ENCODE measurements at regions not wholly inside any gene's neighbourhood (a gene's known extent, or its start where the extent isn't known, plus 50 kb on each side); places are given as distances from the start of the nearest gene placed in this dataset.
"Not testable (repeated sequence)": the region's sequence is repeated elsewhere in the genome, so short reads cannot be mapped to it uniquely, and the experiment has no call there.

DNA sequence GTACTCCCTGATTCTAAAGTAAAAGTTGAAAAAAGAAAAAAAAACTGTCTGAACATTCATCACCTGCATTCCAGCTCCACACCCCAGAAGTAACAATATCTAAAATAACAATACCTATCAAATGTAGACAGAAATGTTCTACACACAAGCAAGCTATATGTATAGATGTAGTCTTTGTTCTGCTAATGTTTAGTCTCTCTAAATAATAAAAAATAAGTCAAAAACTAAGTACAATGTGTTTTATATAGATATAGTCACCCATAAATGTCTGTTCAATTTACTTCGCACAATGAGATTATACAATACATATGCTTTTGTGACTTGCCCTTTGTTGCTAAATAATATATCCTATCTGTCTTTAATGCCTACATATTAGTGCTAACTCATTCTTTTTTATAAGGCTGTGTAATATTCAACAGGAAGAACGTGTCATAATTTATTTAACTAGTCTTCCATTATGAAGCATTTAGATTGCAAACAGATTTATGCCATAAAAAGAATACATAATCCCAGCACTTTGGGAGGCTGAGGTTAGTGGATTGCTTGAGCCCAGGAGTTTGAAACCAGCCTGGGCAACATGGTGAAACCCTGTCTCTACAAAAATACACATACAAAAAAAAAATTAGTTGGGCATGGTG lies 216.2 kb upstream of the ZNF217 start:
- Mint-ChIP-seq H3K27me3 (ENCODE audit: low read depth) (no peaks in the 10 kb centered on the region), H3K36me3 (ENCODE audit: insufficient read depth in 2 of 2) (no peaks in the 10 kb centered on the region), H3K4me3 (no peak overlapping the region), H3K27ac (no peak overlapping the region), H3K9me3 (no peaks in the 10 kb centered on the region), H3K4me1 (ENCODE audit: low read depth) (peaks cover 13% of the 10 kb centered on the region)
- ATAC-seq (replicated peaks in 1 of 2), result no peak
- DNase-seq, result no peak

DNA sequence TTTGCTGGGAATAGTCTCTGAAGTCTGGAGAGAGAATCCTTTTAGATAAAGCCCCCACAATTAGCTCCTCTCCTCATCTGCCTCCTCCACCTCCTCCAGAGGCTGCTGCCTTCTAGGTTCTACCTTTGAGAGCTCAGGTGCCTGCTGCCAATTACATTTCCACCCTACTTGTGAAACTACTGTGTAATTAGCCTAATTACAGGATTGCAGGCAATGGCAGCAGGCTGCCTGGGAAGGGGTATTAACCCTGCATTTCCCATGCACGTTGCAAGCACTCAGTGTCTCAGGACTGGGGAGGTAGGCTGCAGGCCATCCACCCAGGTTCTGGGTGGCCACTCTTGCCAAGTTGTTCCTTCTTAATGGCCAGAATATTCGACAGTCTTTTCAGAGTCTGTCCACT lies 215.6 kb upstream of the ZNF217 start:
- ATAC-seq (replicated peaks in 1 of 2) (no peak), DNase-seq (no peak)
- no peaks in the 10 kb centered on the region for H3K36me3 Mint-ChIP-seq (ENCODE audit: insufficient read depth in 2 of 2)
- no peak overlapping the region for H3K27ac Mint-ChIP-seq
- peaks cover 6% of the 10 kb centered on the region for H3K4me1 Mint-ChIP-seq (ENCODE audit: low read depth)
- H3K9me3 Mint-ChIP-seq, result no peaks in the 10 kb centered on the region
- H3K4me3 Mint-ChIP-seq, result no peak overlapping the region
- H3K27me3 Mint-ChIP-seq (ENCODE audit: low read depth), result no peaks in the 10 kb centered on the region

- H3K9me3 Mint-ChIP-seq, result no peaks in the 10 kb centered on the region
- no peak overlapping the region for H3K27ac Mint-ChIP-seq
- H3K4me1 Mint-ChIP-seq (ENCODE audit: low read depth), result peaks cover 1% of the 10 kb centered on the region
Measured at GRCh38 chr20:53808733-53809132, 215.1 kb upstream of the ZNF217 start.

DNA sequence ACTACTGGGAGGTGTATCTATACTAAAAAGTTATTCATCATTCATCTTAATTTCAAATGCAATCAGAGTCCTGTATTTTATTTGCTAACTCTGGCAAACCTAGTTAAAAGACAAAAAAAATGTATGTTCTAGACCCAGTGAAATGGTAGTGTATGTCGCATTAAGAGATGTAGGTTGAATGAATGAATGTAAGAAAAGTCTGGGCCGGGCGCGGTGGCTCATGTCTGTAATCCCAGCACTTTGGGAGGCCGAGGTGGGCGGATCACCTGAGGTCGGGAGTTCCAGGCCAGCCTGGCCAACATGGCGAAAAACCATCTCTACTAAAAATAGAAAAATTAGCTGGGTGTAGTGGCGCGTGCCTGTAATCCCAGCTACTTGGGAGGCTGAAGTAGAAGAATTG lies 214.7 kb upstream of the ZNF217 start:
- not testable (repeated sequence) for H3K4me1 Mint-ChIP-seq (ENCODE audit: low read depth); H3K9me3 Mint-ChIP-seq; H3K36me3 Mint-ChIP-seq (ENCODE audit: insufficient read depth in 2 of 2); ATAC-seq (replicated peaks in 1 of 2); DNase-seq; H3K27ac Mint-ChIP-seq; H3K27me3 Mint-ChIP-seq (ENCODE audit: low read depth); H3K4me3 Mint-ChIP-seq

More at GRCh38 chr20:53808733-53809132, 215.1 kb upstream of the ZNF217 start:
- DNase-seq (no peak), ATAC-seq (replicated peaks in 1 of 2) (no peak)
- Mint-ChIP-seq H3K36me3 (ENCODE audit: insufficient read depth in 2 of 2) (no peaks in the 10 kb centered on the region), H3K4me3 (no peak overlapping the region), H3K27me3 (ENCODE audit: low read depth) (no peaks in the 10 kb centered on the region)

DNA sequence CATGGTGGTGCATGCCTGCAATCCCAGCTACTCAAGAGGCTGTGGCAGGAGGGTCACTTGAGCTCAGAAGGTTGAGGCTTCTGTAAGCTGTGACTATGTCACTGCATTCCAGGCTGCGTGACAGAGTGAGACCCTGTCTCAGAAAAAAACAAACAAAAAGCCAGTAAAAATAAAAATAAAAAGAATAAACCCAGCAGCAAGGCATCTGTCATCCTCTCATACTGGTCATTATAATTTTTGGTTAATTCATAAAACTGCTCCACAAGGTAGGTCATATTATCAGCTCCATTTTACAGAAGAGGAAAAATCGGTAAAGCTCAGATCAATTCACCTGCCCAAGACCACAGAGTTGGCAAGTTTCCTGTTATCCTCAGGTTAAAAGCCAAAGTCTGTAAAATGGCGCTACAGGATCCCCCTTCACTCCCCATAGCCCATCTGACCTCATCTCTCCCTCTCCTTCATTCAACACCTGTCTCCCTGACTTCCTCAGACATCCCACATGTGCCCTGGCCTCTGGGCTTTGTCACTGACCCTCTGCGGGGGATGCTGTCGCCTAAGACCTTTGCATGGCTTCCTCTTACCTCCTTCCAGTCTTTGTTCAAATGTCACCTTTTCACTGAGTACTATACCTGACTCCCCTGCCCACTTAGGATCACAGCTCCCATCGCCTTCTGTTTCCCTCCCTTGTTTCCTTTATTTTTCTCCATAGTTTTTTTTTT lies 213.2 kb upstream of the ZNF217 start:
- Mint-ChIP-seq H3K4me1 (ENCODE audit: low read depth) (no peaks in the 10 kb centered on the region), H3K36me3 (ENCODE audit: insufficient read depth in 2 of 2) (no peaks in the 10 kb centered on the region), H3K9me3 (no peaks in the 10 kb centered on the region), H3K4me3 (no peak overlapping the region), H3K27me3 (ENCODE audit: low read depth) (no peaks in the 10 kb centered on the region), H3K27ac (peak overlapping the region; percentile 4)
- ATAC-seq (replicated peaks in 1 of 2), result no peak
- DNase-seq, result no peak

DNA sequence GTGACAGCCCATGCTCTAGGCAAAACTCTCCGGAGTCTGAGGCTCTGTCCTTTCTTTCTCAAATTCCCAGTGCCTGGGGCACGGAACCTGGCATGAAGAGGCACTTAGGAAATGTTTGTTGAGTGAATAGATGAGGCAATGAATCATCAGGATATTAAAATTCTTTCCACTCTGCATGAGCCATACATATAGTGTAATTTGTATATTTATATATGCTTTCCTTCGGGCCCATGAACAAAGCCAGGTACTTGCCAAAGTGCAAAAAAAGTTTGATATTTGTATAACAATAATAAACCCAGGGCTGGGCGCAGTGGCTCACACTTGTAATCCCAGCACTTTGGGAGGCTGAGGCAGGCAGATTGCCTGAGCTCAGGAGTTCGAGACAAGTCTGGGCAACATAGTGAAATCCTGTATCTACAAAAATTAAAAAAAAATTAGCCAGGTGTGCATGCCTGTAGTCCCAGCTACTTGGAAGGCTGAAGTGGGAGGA lies 212.3 kb upstream of the ZNF217 start:
- H3K4me1 Mint-ChIP-seq (ENCODE audit: low read depth), result no peaks in the 10 kb centered on the region

GRCh38 chr20:53804920-53805894 lies 211.6 kb upstream of the ZNF217 start:
- H3K27ac Mint-ChIP-seq, result no peak overlapping the region
- H3K4me1 Mint-ChIP-seq (ENCODE audit: low read depth), result no peaks in the 10 kb centered on the region
- DNase-seq (no peak), ATAC-seq (replicated peaks in 1 of 2) (no peak)
- no peak overlapping the region for H3K4me3 Mint-ChIP-seq
- H3K9me3 Mint-ChIP-seq, result no peaks in the 10 kb centered on the region
- H3K36me3 Mint-ChIP-seq (ENCODE audit: insufficient read depth in 2 of 2), result no peaks in the 10 kb centered on the region
- H3K27me3 Mint-ChIP-seq (ENCODE audit: low read depth), result no peaks in the 10 kb centered on the region

More for the DNA sequence above, 212.3 kb upstream of the ZNF217 start:
- DNase-seq, result no peak
- Mint-ChIP-seq H3K27me3 (ENCODE audit: low read depth) (no peaks in the 10 kb centered on the region), H3K36me3 (ENCODE audit: insufficient read depth in 2 of 2) (no peaks in the 10 kb centered on the region), H3K4me3 (no peak overlapping the region), H3K27ac (no peak overlapping the region), H3K9me3 (no peaks in the 10 kb centered on the region)
- ATAC-seq (replicated peaks in 1 of 2), result no peak

DNA sequence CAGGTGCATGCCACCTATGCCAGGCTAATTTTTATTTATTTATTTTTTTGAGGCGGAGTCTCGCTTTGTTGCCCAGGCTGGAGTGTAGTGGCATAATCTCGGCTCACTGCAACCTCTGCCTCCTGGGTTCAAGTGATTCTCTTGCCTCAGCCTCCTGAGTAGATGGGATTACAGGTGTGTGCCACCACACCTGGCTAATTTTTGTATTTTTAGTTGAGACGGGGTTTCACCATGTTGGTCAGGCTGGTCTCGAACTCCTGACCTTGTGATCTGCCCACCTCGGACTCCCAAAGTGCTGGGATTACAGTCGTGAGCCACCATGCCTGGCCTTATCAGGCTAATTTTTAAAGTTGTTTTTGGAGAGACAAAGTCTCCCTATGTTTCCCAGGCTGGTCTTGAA lies 210.7 kb upstream of the ZNF217 start:
- not testable (repeated sequence) for H3K27ac Mint-ChIP-seq; DNase-seq; H3K4me3 Mint-ChIP-seq; ATAC-seq (replicated peaks in 1 of 2); H3K36me3 Mint-ChIP-seq (ENCODE audit: insufficient read depth in 2 of 2); H3K4me1 Mint-ChIP-seq (ENCODE audit: low read depth); H3K9me3 Mint-ChIP-seq; H3K27me3 Mint-ChIP-seq (ENCODE audit: low read depth)

- H3K27me3 Mint-ChIP-seq (ENCODE audit: low read depth), result no peaks in the 10 kb centered on the region
- no peaks in the 10 kb centered on the region for H3K9me3 Mint-ChIP-seq
- H3K36me3 Mint-ChIP-seq (ENCODE audit: insufficient read depth in 2 of 2), result no peaks in the 10 kb centered on the region
- H3K27ac Mint-ChIP-seq, result no peak overlapping the region
- no peak for ATAC-seq (replicated peaks in 1 of 2)
- H3K4me1 Mint-ChIP-seq (ENCODE audit: low read depth), result no peaks in the 10 kb centered on the region
- no peak overlapping the region for H3K4me3 Mint-ChIP-seq
- no peak for DNase-seq
Measured at GRCh38 chr20:53803492-53804155, 210.0 kb upstream of the ZNF217 start.

GRCh38 chr20:53801609-53802370 lies 208.2 kb upstream of the ZNF217 start:
- Mint-ChIP-seq H3K27ac (no peak overlapping the region), H3K27me3 (ENCODE audit: low read depth) (no peaks in the 10 kb centered on the region), H3K36me3 (ENCODE audit: insufficient read depth in 2 of 2) (no peaks in the 10 kb centered on the region), H3K4me3 (no peak overlapping the region), H3K9me3 (no peaks in the 10 kb centered on the region), H3K4me1 (ENCODE audit: low read depth) (no peaks in the 10 kb centered on the region)
- DNase-seq (no peak), ATAC-seq (replicated peaks in 1 of 2) (no peak)

DNA sequence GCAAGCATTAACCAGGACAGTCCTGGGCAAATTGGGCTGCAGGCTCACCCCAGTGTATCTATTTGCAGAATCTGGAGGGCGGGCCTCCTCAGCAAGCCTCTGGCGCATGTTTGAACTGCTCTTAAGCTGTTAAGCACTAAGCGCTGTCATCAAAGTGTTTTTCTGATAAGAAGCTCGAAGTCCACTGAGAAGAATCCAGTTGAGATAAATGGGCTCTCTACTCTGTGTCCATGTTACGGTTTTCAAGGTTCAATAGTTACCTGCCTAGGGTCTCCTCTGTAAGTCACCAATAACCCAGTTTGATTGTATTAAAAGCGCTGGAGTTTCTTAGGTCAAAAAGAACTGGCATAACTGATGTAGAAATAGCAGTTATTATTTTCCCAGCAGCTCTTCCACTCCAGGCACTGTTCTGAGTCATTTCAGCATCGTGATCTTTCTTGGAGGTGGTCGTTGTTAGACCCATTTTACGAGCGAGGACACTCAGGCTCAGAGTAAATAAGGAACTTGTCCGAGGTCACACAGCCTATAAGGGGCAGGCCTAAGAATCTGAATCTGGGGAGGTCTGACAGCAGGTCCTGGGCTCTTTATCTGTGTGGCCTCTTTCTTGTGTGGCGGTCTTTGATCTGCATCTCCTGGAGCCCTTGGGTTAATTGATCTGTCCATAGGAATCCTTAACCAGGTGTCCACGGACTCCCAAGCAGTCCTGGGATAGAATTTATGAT lies 207.4 kb upstream of the ZNF217 start:
- ATAC-seq (replicated peaks in 1 of 2), result no peak
- Mint-ChIP-seq H3K9me3 (no peaks in the 10 kb centered on the region), H3K36me3 (ENCODE audit: insufficient read depth in 2 of 2) (no peaks in the 10 kb centered on the region), H3K27ac (no peak overlapping the region), H3K27me3 (ENCODE audit: low read depth) (no peaks in the 10 kb centered on the region), H3K4me1 (ENCODE audit: low read depth) (no peaks in the 10 kb centered on the region), H3K4me3 (no peak overlapping the region)
- DNase-seq, result no peak

DNA sequence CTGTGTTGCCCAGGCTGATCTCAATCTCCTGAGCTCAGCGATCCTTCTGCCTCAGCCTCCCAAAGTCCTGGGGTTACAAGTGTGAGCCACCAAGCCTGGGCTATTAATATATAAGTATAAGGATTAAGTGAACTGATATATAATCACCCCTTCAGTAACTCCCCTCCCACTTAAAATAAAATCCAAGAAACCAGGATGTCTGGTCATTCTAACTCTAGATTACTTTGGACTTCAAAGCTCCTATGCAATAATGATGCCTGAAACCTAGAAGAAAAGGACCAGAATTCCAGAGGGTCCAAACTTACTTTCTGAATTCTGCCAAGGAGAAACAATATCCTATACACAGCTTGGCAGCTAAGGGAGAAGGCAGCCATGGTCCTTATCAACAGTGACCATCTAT lies 206.8 kb upstream of the ZNF217 start:
- Mint-ChIP-seq H3K4me3 (no peak overlapping the region), H3K4me1 (ENCODE audit: low read depth) (no peaks in the 10 kb centered on the region), H3K36me3 (ENCODE audit: insufficient read depth in 2 of 2) (no peaks in the 10 kb centered on the region), H3K27me3 (ENCODE audit: low read depth) (no peaks in the 10 kb centered on the region), H3K9me3 (no peaks in the 10 kb centered on the region), H3K27ac (no peak overlapping the region)
- no peak for ATAC-seq (replicated peaks in 1 of 2)
- no peak for DNase-seq

Measured in activated T-cell treated with anti-CD3 and anti-CD28 coated beads, Interleukin-2, amount 50 U/mL, for 72 hours (primary cell).